Heart right ventricle (tissue), 16 donors: ENCODE measurements at regions not wholly inside any gene's neighbourhood (a gene's known extent, or its start where the extent isn't known, plus 50 kb on each side); places are given as distances from the start of the nearest gene placed in this dataset.

ENCODE experiments used
- ATAC-seq, 8 donors: fragments of 200-7000 bp; cut with Tn5 transposase; one replicate each; pipeline ENCODE4 v1.9.1; 2020; ENCODE audit warnings: mild to moderate bottlenecking in 8 of 8, moderate library complexity in 8 of 8, moderate number of reproducible peaks in 1 of 8
- DNase-seq, 2 donors: peaks; one replicate each; pipeline ENCODE4 v3.0.0-alpha.2; 2020
- H3K27ac ChIP-seq, 10 donors: fragments of 200-600 bp; sonication (generic) in 2 of 10; one replicate each; pipeline versions ENCODE4 v1.5.0 to v1.8.0; 2020 to 2022; ENCODE audit warnings: mild to moderate bottlenecking in 3 of 10
- H3K27me3 ChIP-seq, 7 donors: fragments of 200-600 bp; one replicate each; pipeline ENCODE4 v1.8.0; 2021 to 2022; ENCODE audit warnings: mild to moderate bottlenecking in 2 of 7
- H3K36me3 ChIP-seq, 9 donors: fragments of 200-600 bp; sonication (generic) in 1 of 9; one replicate each; pipeline versions ENCODE4 v1.5.0 to v1.8.0; 2020 to 2022; ENCODE audit warnings: mild to moderate bottlenecking in 2 of 9
- H3K4me1 ChIP-seq, 9 donors: fragments of 200-600 bp; sonication (generic) in 1 of 9; one replicate each; pipeline versions ENCODE4 v1.5.0 to v1.8.0; 2020 to 2022; ENCODE audit warnings: mild to moderate bottlenecking in 4 of 9
- H3K4me3 ChIP-seq, 10 donors: fragments of 200-600 bp; sonication (generic) in 2 of 10; one replicate each; pipeline versions ENCODE4 v1.5.0 to v1.8.0; 2020 to 2022; ENCODE audit warnings: mild to moderate bottlenecking in 7 of 10, moderate library complexity in 2 of 10
- H3K9me3 ChIP-seq, 11 donors: fragments of 200-600 bp in 10 of 11; sonication (generic) in 2 of 11; one replicate each; pipeline versions ENCODE4 v1.5.0 to v1.8.0; 2013 to 2022; ENCODE audit warnings: mild to moderate bottlenecking in 2 of 11, control low read depth in 1 of 11, moderate library complexity in 1 of 11
- WGBS, 2 donors: extraction: QIAGEN DNeasy Blood & Tissue Kit; methylation state at CpG; one replicate each; pipeline ENCODE4 v1.1.7; 2013; ENCODE audit warnings: inconsistent platforms in 1 of 2; 5-methylcytosine and 5-hydroxymethylcytosine counted together
- intact Hi-C, 10 donors: fragments of 100-400 bp; cut with DNase I; formaldehyde crosslinking; loops; one replicate each; pipeline versions ENCODE4 v1.11.1 to v1.14.2; 2022
- TF ChIP-seq, protein P1 (sequence below), 9 donors: fragments of 200-600 bp; sonication (generic) in 2 of 9; IDR thresholded peaks; one replicate each; pipeline versions ENCODE4 v1.5.0 to v1.8.0; 2021 to 2022; ENCODE audit warnings: antibody characterized with exemption in 9 of 9, mild to moderate bottlenecking in 5 of 9, moderate library complexity in 1 of 9
- donor health status: Arrhythmogenic right ventricular cardiomyopathy.
- donor health status: ischemic (EF 13 %, LVEDD 7.1; RV severe dilation, severe dysfunction).
- donor health status: healthy with polysubstance abuse.
- donor health status: DM: no; HTN: yes; CAD: no.
- donor health status: DM: no; HTN: no; CAD: no.
- donor health status: ischemic (EF 25% LVEDD 6.9; RV normal size, moderate dysfunction).
- donor health status: ischemic (EF 25% LVEDD 5.7; RV mildly dilated, moderate dysfunction).
- donor health status: healthy.
- donor health status: DM: yes; HTN: yes; CAD: no.
- donor health status: Ischemic cardiomyopathy.
- donor health status: ischemic (EF 35%, LVEDD 5.7; RV mildly dilated, moderate dysfunction).
- donor health status: nonischemic (EF 11% LVEDD 7.7; RV severe dilation, severe dysfunction).
- donor health status: DM: yes; HTN: yes; CAD: no.
- donor health status: PGD.
- donor health status: ischemic (EF 29% LVEDD 5.4; RV normal size, mild dysfunction).
- donor health status: nonischemic (EF 23%, LVEDD 6.1; RV moderate dilation, normal function).

DNA sequence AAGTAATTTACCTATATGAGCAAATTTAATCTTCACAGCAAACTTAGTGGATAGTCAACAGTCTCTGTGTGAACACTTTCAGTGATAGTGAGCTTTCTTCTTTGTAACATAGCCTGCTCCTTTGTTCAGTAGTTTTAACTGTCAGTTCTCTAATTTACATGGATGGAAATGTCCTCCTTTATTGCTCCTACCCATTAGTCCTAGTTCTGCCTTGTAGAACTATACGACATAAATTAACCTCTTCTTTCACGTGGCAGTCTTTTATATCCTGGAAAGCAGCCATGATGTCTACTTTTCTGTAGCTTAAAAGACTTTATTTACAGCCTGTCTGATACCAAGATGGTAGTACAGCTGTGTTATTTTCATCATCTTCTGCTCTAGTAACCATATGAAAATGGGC, 143.6 kb downstream of the TANC2 start:
- H3K4me3 ChIP-seq, result no peak overlapping the region
- DNase-seq (no peak), ATAC-seq (no peak)
- no peak overlapping the region for H3K27ac ChIP-seq
- 69 to 72% methylated on average over 2 of the region's 2 CpGs for WGBS, 2 donors
- H3K9me3 ChIP-seq, result no peaks in the 10 kb centered on the region
- intact Hi-C loops, result no loop called here
- no peaks in the 10 kb centered on the region for H3K36me3 ChIP-seq
- H3K4me1 ChIP-seq, result no peaks in the 10 kb centered on the region
- no peaks in the 10 kb centered on the region for H3K27me3 ChIP-seq
- TF ChIP-seq, protein P1, sequence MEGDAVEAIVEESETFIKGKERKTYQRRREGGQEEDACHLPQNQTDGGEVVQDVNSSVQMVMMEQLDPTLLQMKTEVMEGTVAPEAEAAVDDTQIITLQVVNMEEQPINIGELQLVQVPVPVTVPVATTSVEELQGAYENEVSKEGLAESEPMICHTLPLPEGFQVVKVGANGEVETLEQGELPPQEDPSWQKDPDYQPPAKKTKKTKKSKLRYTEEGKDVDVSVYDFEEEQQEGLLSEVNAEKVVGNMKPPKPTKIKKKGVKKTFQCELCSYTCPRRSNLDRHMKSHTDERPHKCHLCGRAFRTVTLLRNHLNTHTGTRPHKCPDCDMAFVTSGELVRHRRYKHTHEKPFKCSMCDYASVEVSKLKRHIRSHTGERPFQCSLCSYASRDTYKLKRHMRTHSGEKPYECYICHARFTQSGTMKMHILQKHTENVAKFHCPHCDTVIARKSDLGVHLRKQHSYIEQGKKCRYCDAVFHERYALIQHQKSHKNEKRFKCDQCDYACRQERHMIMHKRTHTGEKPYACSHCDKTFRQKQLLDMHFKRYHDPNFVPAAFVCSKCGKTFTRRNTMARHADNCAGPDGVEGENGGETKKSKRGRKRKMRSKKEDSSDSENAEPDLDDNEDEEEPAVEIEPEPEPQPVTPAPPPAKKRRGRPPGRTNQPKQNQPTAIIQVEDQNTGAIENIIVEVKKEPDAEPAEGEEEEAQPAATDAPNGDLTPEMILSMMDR (IDR thresholded peaks at IDR 0.05), result no peak

GRCh38 chr17:63113167-63113566, 147.1 kb downstream of the TANC2 start:
- no peak overlapping the region for H3K4me3 ChIP-seq
- H3K36me3 ChIP-seq, result no peaks in the 10 kb centered on the region
- DNase-seq, result no peak
- no peaks in the 10 kb centered on the region for H3K27me3 ChIP-seq
- intact Hi-C loops, result no loop called here
- H3K9me3 ChIP-seq, result no peaks in the 10 kb centered on the region
- TF ChIP-seq, protein P1 (IDR thresholded peaks at IDR 0.05), result peak in 4 of 9 donors; percentile 17 to 37 (median 26)
- H3K4me1 ChIP-seq, result no peaks in the 10 kb centered on the region
- H3K27ac ChIP-seq, result no peak overlapping the region
- 86 to 89% methylated on average over 4 of the region's 4 CpGs for WGBS, 2 donors
- ATAC-seq, result no peak

GRCh38 chr17:63116228-63116627, 150.2 kb downstream of the TANC2 start:
- Histone ChIP-seq H3K4me3 (no peak overlapping the region), H3K9me3 (no peaks in the 10 kb centered on the region), H3K27me3 (no peaks in the 10 kb centered on the region), H3K36me3 (no peaks in the 10 kb centered on the region), H3K4me1 (no peaks in the 10 kb centered on the region), H3K27ac (no peak overlapping the region)
- TF ChIP-seq, protein P1 (IDR thresholded peaks at IDR 0.05), result no peak
- WGBS, 2 donors, result 65 to 66% methylated on average over 4 of the region's 4 CpGs
- ATAC-seq, result no peak
- no peak for DNase-seq
- intact Hi-C loops, result no loop called here

- Histone ChIP-seq H3K4me1 (no peaks in the 10 kb centered on the region), H3K4me3 (no peak overlapping the region), H3K27ac (no peak overlapping the region), H3K36me3 (no peaks in the 10 kb centered on the region), H3K9me3 (no peaks in the 10 kb centered on the region), H3K27me3 (no peaks in the 10 kb centered on the region)
- intact Hi-C loops, result no loop called here
- ATAC-seq, result no peak
- TF ChIP-seq, protein P1 (IDR thresholded peaks at IDR 0.05), result no peak
- WGBS, 2 donors, result 94 to 96% methylated on average over 8 of the region's 8 CpGs
- DNase-seq, result no peak
Observed at GRCh38 chr17:63116967-63117830, 151.2 kb downstream of the TANC2 start.
